ENCODE measurements at regions not wholly inside any gene's neighbourhood (a gene's known extent, or its start where the extent isn't known, plus 50 kb on each side); places are given as distances from the start of the nearest gene placed in this dataset.

DNA sequence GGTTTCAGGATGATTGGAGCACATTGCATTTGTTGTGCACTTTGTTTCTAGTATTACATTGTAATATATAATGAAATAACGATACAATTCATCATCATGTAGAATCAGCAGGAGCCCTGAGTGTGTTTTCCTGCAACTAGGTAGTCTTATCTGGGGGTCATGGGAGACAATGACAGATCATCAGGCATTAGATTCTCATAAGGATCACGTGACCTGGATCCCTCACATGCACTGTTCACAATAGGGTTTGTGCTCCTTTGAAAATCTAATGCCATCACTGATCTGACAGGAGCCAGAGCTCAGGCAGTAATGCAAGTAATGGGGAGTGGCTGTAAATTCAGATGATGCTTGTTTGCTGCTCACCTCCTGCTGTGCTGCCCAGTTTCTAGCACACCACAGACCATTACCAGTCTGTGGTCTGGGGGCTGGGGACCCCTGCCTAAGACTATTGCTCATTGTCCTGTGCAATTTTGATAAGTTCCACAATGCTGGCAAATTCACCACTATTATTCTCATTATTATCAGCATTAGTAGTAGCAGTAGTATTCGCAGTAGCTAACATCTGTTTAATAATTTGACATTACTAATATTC, 428.7 kb upstream of the TNP1 start:
- Histone ChIP-seq H3K27me3 (no peaks in the 10 kb centered on the region), H3K27ac (peak overlapping the region in 1 of 2 donors; percentile 56), H3K4me1 (peaks cover 0 to 3% of the 10 kb centered on the region in 2 donors), H3K9me3 (no peaks in the 10 kb centered on the region), H3K36me3 (no peaks in the 10 kb centered on the region), H3K4me3 (no peak overlapping the region)
- intact Hi-C loops (cut with DNase I; ENCODE audit: low total_unique reads): no loop called here
- no peak for DNase-seq
- TF ChIP-seq POLR2A (IDR thresholded peaks at IDR 0.05): no peak
- TF ChIP-seq, protein P1, sequence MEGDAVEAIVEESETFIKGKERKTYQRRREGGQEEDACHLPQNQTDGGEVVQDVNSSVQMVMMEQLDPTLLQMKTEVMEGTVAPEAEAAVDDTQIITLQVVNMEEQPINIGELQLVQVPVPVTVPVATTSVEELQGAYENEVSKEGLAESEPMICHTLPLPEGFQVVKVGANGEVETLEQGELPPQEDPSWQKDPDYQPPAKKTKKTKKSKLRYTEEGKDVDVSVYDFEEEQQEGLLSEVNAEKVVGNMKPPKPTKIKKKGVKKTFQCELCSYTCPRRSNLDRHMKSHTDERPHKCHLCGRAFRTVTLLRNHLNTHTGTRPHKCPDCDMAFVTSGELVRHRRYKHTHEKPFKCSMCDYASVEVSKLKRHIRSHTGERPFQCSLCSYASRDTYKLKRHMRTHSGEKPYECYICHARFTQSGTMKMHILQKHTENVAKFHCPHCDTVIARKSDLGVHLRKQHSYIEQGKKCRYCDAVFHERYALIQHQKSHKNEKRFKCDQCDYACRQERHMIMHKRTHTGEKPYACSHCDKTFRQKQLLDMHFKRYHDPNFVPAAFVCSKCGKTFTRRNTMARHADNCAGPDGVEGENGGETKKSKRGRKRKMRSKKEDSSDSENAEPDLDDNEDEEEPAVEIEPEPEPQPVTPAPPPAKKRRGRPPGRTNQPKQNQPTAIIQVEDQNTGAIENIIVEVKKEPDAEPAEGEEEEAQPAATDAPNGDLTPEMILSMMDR (IDR thresholded peaks at IDR 0.05): no peak

DNA sequence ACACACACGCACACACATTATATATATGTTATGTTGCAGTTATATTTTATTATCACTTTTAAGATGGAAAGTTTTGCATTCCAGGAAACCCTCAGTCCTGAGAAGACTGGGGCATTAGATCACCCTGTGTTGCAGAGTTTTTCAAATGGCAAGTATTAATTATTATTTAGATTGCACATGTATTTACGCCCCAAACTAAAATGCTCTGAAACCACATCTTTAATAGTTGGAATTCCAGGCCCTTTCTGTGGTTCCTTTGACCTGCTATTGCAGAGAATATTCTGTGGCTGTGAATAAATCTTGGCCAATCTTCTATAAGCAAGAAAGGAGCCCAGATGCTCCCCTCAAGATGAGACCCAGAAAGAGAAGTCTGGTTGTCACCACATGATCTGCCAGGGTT, 427.0 kb upstream of the TNP1 start:
- no peak for DNase-seq
- no peak overlapping the region for H3K4me3 ChIP-seq
- no peaks in the 10 kb centered on the region for H3K27me3 ChIP-seq
- no peaks in the 10 kb centered on the region for H3K9me3 ChIP-seq
- H3K27ac ChIP-seq: no peak overlapping the region
- intact Hi-C loops (cut with DNase I; ENCODE audit: low total_unique reads): no loop called here
- peaks cover 0 to 3% of the 10 kb centered on the region in 2 donors for H3K4me1 ChIP-seq
- TF ChIP-seq, protein P1 (IDR thresholded peaks at IDR 0.05): no peak
- TF ChIP-seq POLR2A (IDR thresholded peaks at IDR 0.05): no peak
- no peaks in the 10 kb centered on the region for H3K36me3 ChIP-seq

DNA sequence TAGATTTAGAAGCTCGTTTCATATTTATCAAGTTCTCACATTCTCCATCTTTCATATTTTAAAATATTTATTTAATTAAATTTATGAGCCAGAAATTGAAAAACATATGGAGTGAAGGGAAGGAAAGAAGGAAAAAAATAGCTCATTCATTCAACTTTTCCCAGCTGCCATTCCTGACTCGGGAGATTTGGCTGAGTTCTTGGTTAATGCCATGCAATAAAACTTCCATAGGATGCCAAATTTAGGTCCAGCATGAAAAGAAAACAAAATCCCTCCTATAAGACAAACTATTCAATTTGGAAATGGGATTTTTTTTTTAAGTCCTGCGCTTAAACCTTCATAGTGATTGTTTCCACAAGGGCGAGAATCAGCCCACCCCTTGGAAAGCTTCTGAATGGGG, 426.1 kb upstream of the TNP1 start:
- DNase-seq: no peak
- Histone ChIP-seq H3K36me3 (no peaks in the 10 kb centered on the region), H3K27ac (no peak overlapping the region), H3K4me1 (peaks cover 0 to 3% of the 10 kb centered on the region in 2 donors), H3K9me3 (no peaks in the 10 kb centered on the region), H3K4me3 (no peak overlapping the region), H3K27me3 (no peaks in the 10 kb centered on the region)
- intact Hi-C loops (cut with DNase I; ENCODE audit: low total_unique reads): no loop called here
- TF ChIP-seq, protein P1 (IDR thresholded peaks at IDR 0.05): no peak
- no peak for TF ChIP-seq POLR2A (IDR thresholded peaks at IDR 0.05)

DNA sequence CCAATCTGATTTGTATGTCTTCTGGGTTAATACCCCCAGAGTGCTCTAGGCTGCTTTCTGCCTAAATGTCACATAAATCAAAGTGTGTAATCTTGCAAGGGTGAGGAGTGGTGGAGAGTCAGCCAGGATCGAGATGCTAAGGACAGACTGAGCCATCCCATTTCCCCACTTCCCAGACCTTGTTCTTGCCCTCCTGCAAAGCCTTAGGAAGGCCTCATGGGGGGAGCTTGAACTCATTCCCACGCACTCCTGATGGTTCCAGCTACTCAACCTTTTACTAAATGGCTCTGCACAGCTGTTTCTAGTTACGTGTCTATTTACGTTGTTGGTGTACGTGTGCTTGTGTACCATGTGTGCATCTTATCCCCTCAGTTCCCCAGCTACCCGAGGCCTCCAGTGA, 423.6 kb upstream of the TNP1 start:
- Histone ChIP-seq H3K4me3 (no peak overlapping the region), H3K27ac (no peak overlapping the region), H3K36me3 (no peaks in the 10 kb centered on the region), H3K9me3 (no peaks in the 10 kb centered on the region), H3K27me3 (no peaks in the 10 kb centered on the region), H3K4me1 (no peaks in the 10 kb centered on the region)
- TF ChIP-seq, protein P1 (IDR thresholded peaks at IDR 0.05): no peak
- TF ChIP-seq POLR2A (IDR thresholded peaks at IDR 0.05): no peak
- DNase-seq: no peak
- intact Hi-C loops (cut with DNase I; ENCODE audit: low total_unique reads): no loop called here

DNA sequence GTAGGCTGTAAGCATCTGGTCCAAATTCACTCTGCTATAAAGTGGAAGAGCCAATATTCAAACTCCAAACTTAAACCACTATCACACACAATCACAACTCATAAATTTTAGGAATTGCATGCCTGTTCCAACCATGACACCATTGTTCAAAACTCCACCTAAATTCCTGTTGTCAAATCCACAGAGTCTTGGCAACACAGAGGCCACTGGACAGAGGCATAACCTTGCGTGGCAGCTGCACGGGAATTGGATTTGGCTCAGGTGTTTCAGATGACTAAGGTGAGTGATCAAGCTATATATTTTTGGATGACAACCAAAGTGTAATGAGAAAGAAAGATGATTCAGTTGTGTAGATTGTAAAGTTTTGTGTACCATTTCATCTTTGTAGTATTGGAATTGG, 422.7 kb upstream of the TNP1 start:
- no peak for DNase-seq
- H3K36me3 ChIP-seq: no peaks in the 10 kb centered on the region
- TF ChIP-seq, protein P1 (IDR thresholded peaks at IDR 0.05): no peak

More for the DNA sequence above, 422.7 kb upstream of the TNP1 start:
- Histone ChIP-seq H3K27ac (no peak overlapping the region), H3K9me3 (no peaks in the 10 kb centered on the region), H3K4me3 (no peak overlapping the region), H3K4me1 (no peaks in the 10 kb centered on the region), H3K27me3 (no peaks in the 10 kb centered on the region)
- intact Hi-C loops (cut with DNase I; ENCODE audit: low total_unique reads): no loop called here

Measured in uterus (tissue), 3 donors.